ENCODE measurements at regions not wholly inside any gene's neighbourhood (a gene's known extent, or its start where the extent isn't known, plus 50 kb on each side); places are given as distances from the start of the nearest gene placed in this dataset.

DNA sequence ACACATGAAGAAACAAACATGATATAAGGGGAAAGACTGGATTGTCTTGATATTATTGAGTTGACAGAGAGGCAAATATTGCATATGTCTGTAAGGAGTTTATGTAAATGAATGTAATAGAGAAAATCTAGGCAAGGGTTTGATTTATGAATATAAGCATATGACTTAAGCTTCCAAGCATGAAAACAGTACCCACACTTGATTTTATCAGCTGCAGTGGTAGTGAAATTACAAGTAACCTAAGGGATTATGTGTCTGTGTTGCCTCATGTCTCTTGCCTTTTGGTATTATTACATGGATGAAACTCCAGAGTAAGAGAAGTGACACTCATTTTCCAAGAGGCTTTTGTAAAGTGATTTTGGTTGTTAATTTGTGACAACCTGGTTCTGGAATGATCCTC is 1678.9 kb downstream of the KCNT2 start:
- ChIA-PET CTCF (no interaction called here), POLR2A (no interaction called here)
- no TSS peak for BruUV-seq (replicated peaks)
- Histone ChIP-seq H3K27ac (ENCODE audit: insufficient read depth, low read depth, low read length) (no peak overlapping the region), H3K36me3 (ENCODE audit: control insufficient read depth in 2 of 2, extremely low read depth in 1 of 2, insufficient read depth in 2 of 2, low read length in 2 of 2) (no peaks in the 10 kb centered on the region), H3K9me3 (replicated peaks; ENCODE audit: control insufficient read depth, insufficient read depth, low read length) (peaks cover 1% of the 10 kb centered on the region), H3K9me1 (replicated peaks; ENCODE audit: control insufficient read depth, extremely low read depth, insufficient read depth, low read length) (no peaks in the 10 kb centered on the region), H2AFZ (ENCODE audit: low read depth, low read length) (no peak overlapping the region), H4K20me1 (replicated peaks; ENCODE audit: control insufficient read depth, extremely low read depth, insufficient read depth, low read length) (no peaks in the 10 kb centered on the region), H3K4me2 (ENCODE audit: insufficient read depth, low read length) (no peak overlapping the region), H3K4me3 (replicated peaks in 1 of 3; ENCODE audit: insufficient read depth in 1 of 3, low read depth in 1 of 3, low read length in 3 of 3) (no peak overlapping the region), H3K79me2 (ENCODE audit: control insufficient read depth, insufficient read depth, low read length) (no peaks in the 10 kb centered on the region), H3K9ac (replicated peaks; ENCODE audit: extremely low read depth, insufficient read depth, low read length) (no peak overlapping the region), H3K4me1 (ENCODE audit: control insufficient read depth, extremely low read depth, insufficient read depth, low read length) (no peaks in the 10 kb centered on the region), H3K27me3 (ENCODE audit: control insufficient read depth in 2 of 2, insufficient read depth in 2 of 2, low read length in 2 of 2) (no peaks in the 10 kb centered on the region)
- TF ChIP-seq FOS (IDR thresholded peaks at IDR 0.05; ENCODE audit: borderline replicate concordance, insufficient read depth, low read length) (no peak), JUN (IDR thresholded peaks at IDR 0.05; ENCODE audit: borderline replicate concordance, insufficient read depth, insufficient read length, low read depth) (no peak), MYC (IDR thresholded peaks at IDR 0.05; ENCODE audit: low read depth, low read length) (no peak), POLR2A (IDR thresholded peaks at IDR 0.05; ENCODE audit: low read depth, low read length) (no peak), GATA2 (IDR thresholded peaks at IDR 0.05; ENCODE audit: insufficient read depth, insufficient read length, low read depth, low read length) (no peak), POLR2AphosphoS5 (IDR thresholded peaks at IDR 0.05; ENCODE audit: insufficient read depth, low read depth, low read length) (no peak), EZH2 (IDR thresholded peaks at IDR 0.05; ENCODE audit: borderline replicate concordance, low read depth, low read length, severe bottlenecking) (no peak)
- TF ChIP-seq, protein P1, sequence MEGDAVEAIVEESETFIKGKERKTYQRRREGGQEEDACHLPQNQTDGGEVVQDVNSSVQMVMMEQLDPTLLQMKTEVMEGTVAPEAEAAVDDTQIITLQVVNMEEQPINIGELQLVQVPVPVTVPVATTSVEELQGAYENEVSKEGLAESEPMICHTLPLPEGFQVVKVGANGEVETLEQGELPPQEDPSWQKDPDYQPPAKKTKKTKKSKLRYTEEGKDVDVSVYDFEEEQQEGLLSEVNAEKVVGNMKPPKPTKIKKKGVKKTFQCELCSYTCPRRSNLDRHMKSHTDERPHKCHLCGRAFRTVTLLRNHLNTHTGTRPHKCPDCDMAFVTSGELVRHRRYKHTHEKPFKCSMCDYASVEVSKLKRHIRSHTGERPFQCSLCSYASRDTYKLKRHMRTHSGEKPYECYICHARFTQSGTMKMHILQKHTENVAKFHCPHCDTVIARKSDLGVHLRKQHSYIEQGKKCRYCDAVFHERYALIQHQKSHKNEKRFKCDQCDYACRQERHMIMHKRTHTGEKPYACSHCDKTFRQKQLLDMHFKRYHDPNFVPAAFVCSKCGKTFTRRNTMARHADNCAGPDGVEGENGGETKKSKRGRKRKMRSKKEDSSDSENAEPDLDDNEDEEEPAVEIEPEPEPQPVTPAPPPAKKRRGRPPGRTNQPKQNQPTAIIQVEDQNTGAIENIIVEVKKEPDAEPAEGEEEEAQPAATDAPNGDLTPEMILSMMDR (IDR thresholded peaks at IDR 0.05; ENCODE audit: extremely low read depth in 1 of 2, insufficient read depth in 1 of 2, low read depth in 1 of 2, low read length in 2 of 2), result no peak
- TF ChIP-seq, protein P2, sequence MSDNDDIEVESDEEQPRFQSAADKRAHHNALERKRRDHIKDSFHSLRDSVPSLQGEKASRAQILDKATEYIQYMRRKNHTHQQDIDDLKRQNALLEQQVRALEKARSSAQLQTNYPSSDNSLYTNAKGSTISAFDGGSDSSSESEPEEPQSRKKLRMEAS (IDR thresholded peaks at IDR 0.05; ENCODE audit: insufficient read depth, insufficient read length), result no peak
- FAIRE-seq (no peak), DNase-seq (ENCODE audit: low read depth, low spot score) (no peak)
- dilution Hi-C loops (cut with MboI; ENCODE audit: extremely low pct_ligation_motif_present, low sequenced_read_pairs), result no loop called here
- intact Hi-C loops (cut with micrococcal nuclease), result no loop called here
